ENCODE measurements at regions not wholly inside any gene's neighbourhood (a gene's known extent, or its start where the extent isn't known, plus 50 kb on each side); places are given as distances from the start of the nearest gene placed in this dataset.

GRCh38 chr5:21238786-21239185 lies 1250.8 kb upstream of the CDH18 start:
- TF ChIP-seq, protein P1, sequence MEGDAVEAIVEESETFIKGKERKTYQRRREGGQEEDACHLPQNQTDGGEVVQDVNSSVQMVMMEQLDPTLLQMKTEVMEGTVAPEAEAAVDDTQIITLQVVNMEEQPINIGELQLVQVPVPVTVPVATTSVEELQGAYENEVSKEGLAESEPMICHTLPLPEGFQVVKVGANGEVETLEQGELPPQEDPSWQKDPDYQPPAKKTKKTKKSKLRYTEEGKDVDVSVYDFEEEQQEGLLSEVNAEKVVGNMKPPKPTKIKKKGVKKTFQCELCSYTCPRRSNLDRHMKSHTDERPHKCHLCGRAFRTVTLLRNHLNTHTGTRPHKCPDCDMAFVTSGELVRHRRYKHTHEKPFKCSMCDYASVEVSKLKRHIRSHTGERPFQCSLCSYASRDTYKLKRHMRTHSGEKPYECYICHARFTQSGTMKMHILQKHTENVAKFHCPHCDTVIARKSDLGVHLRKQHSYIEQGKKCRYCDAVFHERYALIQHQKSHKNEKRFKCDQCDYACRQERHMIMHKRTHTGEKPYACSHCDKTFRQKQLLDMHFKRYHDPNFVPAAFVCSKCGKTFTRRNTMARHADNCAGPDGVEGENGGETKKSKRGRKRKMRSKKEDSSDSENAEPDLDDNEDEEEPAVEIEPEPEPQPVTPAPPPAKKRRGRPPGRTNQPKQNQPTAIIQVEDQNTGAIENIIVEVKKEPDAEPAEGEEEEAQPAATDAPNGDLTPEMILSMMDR (IDR thresholded peaks at IDR 0.05; ENCODE audit: insufficient read depth, low read depth, low read length) = no peak
- TF ChIP-seq EZH2 (IDR thresholded peaks at IDR 0.05; ENCODE audit: insufficient read depth, low read length) = no peak
